OCI-LY7 (cell line): ENCODE measurements at regions not wholly inside any gene's neighbourhood (a gene's known extent, or its start where the extent isn't known, plus 50 kb on each side); places are given as distances from the start of the nearest gene placed in this dataset.
"Not testable (repeated sequence)": the region's sequence is repeated elsewhere in the genome, so short reads cannot be mapped to it uniquely, and the experiment has no call there.

ENCODE experiments used
- BruUV-seq: library from RNA; stranded (reverse); fragments of 400-500 nt; replicated peaks from 2 replicates; lab custom pipeline; 2021; lab: Mats Ljungman, UMichigan
- CTCF ChIA-PET: fragments of 300-600 bp; sonication (Branson Sonifier 250); formaldehyde crosslinking; loops from one replicate; lab custom pipeline; 2022; ENCODE audit warnings: antibody characterized with exemption; ENCODE audit not compliant: unreplicated experiment; lab: Charles Lee
- POLR2A ChIA-PET: fragments of 300-600 bp; sonication (Branson Sonifier 250); formaldehyde crosslinking; loops from one replicate; lab custom pipeline; 2022; ENCODE audit warnings: antibody characterized with exemption; lab: Charles Lee
- DNase-seq: peaks from one replicate; pipeline ENCODE4 v3.0.0-alpha.2; 2015; ENCODE audit warnings: low spot score
- H2AFZ ChIP-seq: fragments of 200-600 bp; sonication (generic), shearing (Covaris generic); 2 replicates; pipeline ENCODE4 v1.6.1; 2014; ENCODE audit warnings: mild to moderate bottlenecking, antibody characterized with exemption, low read length, moderate library complexity
- H3K27ac ChIP-seq: fragments of 200-600 bp; sonication (generic); 2 replicates; pipeline ENCODE4 v1.5.1; 2014; ENCODE audit warnings: mixed run types, low read depth, mild to moderate bottlenecking, moderate library complexity, low read length, inconsistent platforms; ENCODE audit not compliant: poor library complexity, severe bottlenecking
- H3K36me3 ChIP-seq: fragments of 200-600 bp; sonication (generic); 2 replicates; pipeline ENCODE4 v1.6.1; 2014; ENCODE audit warnings: mild to moderate bottlenecking, antibody characterized with exemption, low read length, moderate library complexity, mixed read lengths; ENCODE audit not compliant: insufficient read depth
- H3K4me1 ChIP-seq: fragments of 200-600 bp; sonication (generic); 2 replicates; pipeline ENCODE4 v1.5.1; 2014; ENCODE audit warnings: mild to moderate bottlenecking, low read length; ENCODE audit not compliant: insufficient read depth, poor library complexity, severe bottlenecking
- H3K4me2 ChIP-seq: fragments of 200-600 bp; sonication (generic); 2 replicates; pipeline ENCODE4 v1.6.1; 2014; ENCODE audit warnings: mild to moderate bottlenecking, low read length
- H3K4me3 ChIP-seq: fragments of 200-600 bp; sonication (generic); 2 replicates; pipeline ENCODE4 v1.5.1; 2014; ENCODE audit warnings: mild to moderate bottlenecking, low read depth, low read length; ENCODE audit not compliant: poor library complexity, severe bottlenecking
- H3K79me2 ChIP-seq: fragments of 200-600 bp; sonication (generic); 2 replicates; pipeline ENCODE4 v1.6.1; 2016; ENCODE audit warnings: low read depth, mild to moderate bottlenecking, low read length, moderate library complexity, mixed read lengths; ENCODE audit not compliant: insufficient read depth
- H3K9me2 ChIP-seq: fragments of 200-600 bp; sonication (generic); 2 replicates; pipeline ENCODE4 v1.6.1; 2016; ENCODE audit warnings: mild to moderate bottlenecking, low read length, mixed read lengths; ENCODE audit not compliant: insufficient read depth
- H3K9me3 ChIP-seq: fragments of 200-600 bp; sonication (generic); 2 replicates; pipeline ENCODE4 v1.6.1; 2014; ENCODE audit warnings: mild to moderate bottlenecking, mixed run types, low read length, mixed read lengths
- H4K20me1 ChIP-seq: fragments of 200-600 bp; sonication (generic); 2 replicates; pipeline ENCODE4 v1.6.1; 2014; ENCODE audit warnings: mild to moderate bottlenecking, antibody characterized with exemption, low read length, moderate library complexity, mixed read lengths; ENCODE audit not compliant: insufficient read depth
- CTCF ChIP-seq: fragments of 200-600 bp; sonication (generic); conservative IDR thresholded peaks from 2 replicates; pipeline ENCODE4 v1.5.1; 2014; ENCODE audit warnings: mild to moderate bottlenecking, antibody characterized with exemption, low read length, moderate library complexity, mixed read lengths
- EZH2phosphoT487 ChIP-seq: fragments of 200-600 bp; sonication (generic); IDR thresholded peaks from 2 replicates; pipeline ENCODE4 v1.6.1; 2018; ENCODE audit warnings: low read depth, borderline replicate concordance, mild to moderate bottlenecking, mixed run types, antibody characterized with exemption, low read length, moderate library complexity, mixed read lengths
- intact Hi-C: fragments of 100-400 bp; cut with micrococcal nuclease; formaldehyde crosslinking; loops from one replicate; pipeline ENCODE4 v1.10.0; 2022; ENCODE audit not compliant: unreplicated experiment

GRCh38 chr20:48489656-48490055, 338.1 kb downstream of the PREX1 start:
- ChIA-PET CTCF (no interaction called here), POLR2A (no interaction called here)
- TF ChIP-seq EZH2phosphoT487 (no peak), CTCF (no peak)
- H3K9me3 ChIP-seq: no peaks in the 10 kb centered on the region
- no peaks in the 10 kb centered on the region for H4K20me1 ChIP-seq
- H3K4me2 ChIP-seq: no peak overlapping the region
- H3K4me1 ChIP-seq: no peaks in the 10 kb centered on the region
- DNase-seq: no peak
- H3K27ac ChIP-seq: no peak overlapping the region
- BruUV-seq: no TSS peak
- intact Hi-C loops: no loop called here
- H3K9me2 ChIP-seq: no peaks in the 10 kb centered on the region
- no peak overlapping the region for H2AFZ ChIP-seq
- no peaks in the 10 kb centered on the region for H3K79me2 ChIP-seq
- H3K4me3 ChIP-seq: no peak overlapping the region
- no peaks in the 10 kb centered on the region for H3K36me3 ChIP-seq

- Histone ChIP-seq H3K9me3 (no peaks in the 10 kb centered on the region), H3K9me2 (no peaks in the 10 kb centered on the region), H3K4me1 (no peaks in the 10 kb centered on the region), H3K27ac (no peak overlapping the region), H3K4me3 (no peak overlapping the region), H4K20me1 (no peaks in the 10 kb centered on the region), H3K4me2 (no peak overlapping the region), H2AFZ (no peak overlapping the region), H3K79me2 (no peaks in the 10 kb centered on the region), H3K36me3 (no peaks in the 10 kb centered on the region)
- TF ChIP-seq EZH2phosphoT487 (no peak), CTCF (no peak)
- CTCF ChIA-PET: no interaction called here
- DNase-seq: no peak
- POLR2A ChIA-PET: no interaction called here
- intact Hi-C loops: no loop called here
- no TSS peak for BruUV-seq
Observed at GRCh38 chr20:48489046-48489463, 338.7 kb downstream of the PREX1 start.

DNA sequence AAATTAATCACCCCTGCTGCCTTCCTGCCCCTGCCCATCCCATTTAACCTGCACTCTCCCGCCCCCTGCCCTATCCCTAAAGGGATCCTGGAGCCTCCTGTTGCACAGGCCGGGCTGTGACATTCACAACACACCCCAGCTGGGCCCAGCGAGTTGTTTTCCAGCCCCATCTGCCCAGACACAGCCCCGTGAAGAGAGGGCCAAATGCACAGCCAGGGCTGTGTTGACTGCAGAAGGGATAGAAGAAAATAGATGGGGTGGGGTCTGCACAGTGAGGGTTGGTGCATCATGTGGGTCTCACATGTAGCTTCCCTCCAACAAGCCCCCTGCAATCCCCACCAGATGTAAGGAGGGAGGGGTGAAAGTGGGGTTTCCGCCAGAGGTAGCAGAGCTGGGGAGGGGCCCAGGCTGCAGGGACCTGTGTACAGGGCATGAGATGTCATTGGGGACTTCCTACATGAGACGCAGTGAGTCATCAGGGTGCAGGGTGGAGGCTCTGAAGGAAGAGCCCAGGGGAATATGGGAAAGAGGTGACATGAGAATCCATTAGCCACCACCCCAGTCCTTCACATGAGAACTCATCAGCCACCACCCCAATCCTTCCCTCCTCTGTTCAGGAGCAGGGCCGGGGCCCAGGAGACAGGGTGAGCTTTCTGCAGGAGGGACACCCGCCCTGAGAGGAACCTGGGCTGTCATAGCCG, 339.3 kb downstream of the PREX1 start:
- POLR2A ChIA-PET, intact Hi-C loops, DNase-seq, H3K4me1 ChIP-seq, H3K36me3 ChIP-seq, H2AFZ ChIP-seq, BruUV-seq, H3K27ac ChIP-seq, H3K79me2 ChIP-seq, CTCF ChIA-PET, H3K4me3 ChIP-seq, H3K9me3 ChIP-seq, H3K9me2 ChIP-seq, H4K20me1 ChIP-seq, H3K4me2 ChIP-seq: not testable (repeated sequence)
